ENCODE measurements at regions not wholly inside any gene's neighbourhood (a gene's known extent, or its start where the extent isn't known, plus 50 kb on each side); places are given as distances from the start of the nearest gene placed in this dataset.

DNA sequence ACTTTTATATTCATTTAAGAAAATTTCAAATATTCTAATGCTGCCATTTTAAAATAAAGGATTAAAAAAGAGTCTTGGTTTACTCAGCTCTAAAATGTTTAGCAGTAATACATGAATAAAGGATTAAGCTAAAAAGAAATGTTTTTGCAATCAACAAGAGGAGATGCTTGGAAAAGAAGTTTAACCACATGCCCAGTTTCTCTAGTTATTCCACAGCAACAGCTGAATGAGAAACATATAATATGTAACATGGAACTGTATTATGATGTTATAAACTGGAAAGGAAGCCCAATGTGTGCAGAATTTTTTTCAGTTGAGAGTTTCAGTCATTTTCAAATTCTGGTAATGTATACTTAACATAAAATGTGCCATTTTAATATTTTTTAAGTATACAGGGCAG lies 76.5 kb upstream of the ALDH1A1 start:
- no peak for TF ChIP-seq HNF4A (conservative IDR thresholded peaks at IDR 0.05)
- no peak for TF ChIP-seq RXRA (IDR thresholded peaks at IDR 0.05)
- no peak for TF ChIP-seq FOXA1 (IDR thresholded peaks at IDR 0.05)
- Histone ChIP-seq H3K9me3 (ENCODE audit: control insufficient read depth in 4 of 4, low read length in 3 of 4) (no peaks in the 10 kb centered on the region), H3K27ac (ENCODE audit: low read depth in 1 of 2, low read length in 2 of 2) (no peak overlapping the region), H3K4me3 (ENCODE audit: low read depth in 1 of 3, low read length in 3 of 3) (no peak overlapping the region), H3K4me1 (ENCODE audit: control insufficient read depth in 4 of 4, insufficient read depth in 4 of 4, low read length in 3 of 4) (no peaks in the 10 kb centered on the region), H3K36me3 (ENCODE audit: control insufficient read depth in 4 of 4, insufficient read depth in 3 of 4, low read depth in 1 of 4, low read length in 3 of 4) (no peaks in the 10 kb centered on the region), H3K27me3 (ENCODE audit: control insufficient read depth in 4 of 4, insufficient read depth in 4 of 4, low read length in 3 of 4) (no peaks in the 10 kb centered on the region), H3K9ac (ENCODE audit: low read depth in 1 of 2, low read length in 2 of 2) (no peak overlapping the region)
- no peak for DNase-seq (ENCODE audit: low spot score)

GRCh38 chr9:73026375-73026774 lies 73.5 kb upstream of the ALDH1A1 start:
- 91% methylated on average over 5 of the region's 5 CpGs for WGBS
- H3K4me1 ChIP-seq (ENCODE audit: control insufficient read depth in 4 of 4, insufficient read depth in 4 of 4, low read length in 3 of 4): peaks cover 0 to 7% (median 0%) of the 10 kb centered on the region in 4 donors
- no peaks in the 10 kb centered on the region for H3K36me3 ChIP-seq (ENCODE audit: control insufficient read depth in 4 of 4, insufficient read depth in 3 of 4, low read depth in 1 of 4, low read length in 3 of 4)
- no peak for TF ChIP-seq SP1 (IDR thresholded peaks at IDR 0.05)
- no peak for TF ChIP-seq HNF4G (IDR thresholded peaks at IDR 0.05)
- no peak for TF ChIP-seq CTCF (IDR thresholded peaks at IDR 0.05; ENCODE audit: low read depth, low read length, missing input control)
- TF ChIP-seq RAD21 (IDR thresholded peaks at IDR 0.05): no peak
- TF ChIP-seq, protein P1, sequence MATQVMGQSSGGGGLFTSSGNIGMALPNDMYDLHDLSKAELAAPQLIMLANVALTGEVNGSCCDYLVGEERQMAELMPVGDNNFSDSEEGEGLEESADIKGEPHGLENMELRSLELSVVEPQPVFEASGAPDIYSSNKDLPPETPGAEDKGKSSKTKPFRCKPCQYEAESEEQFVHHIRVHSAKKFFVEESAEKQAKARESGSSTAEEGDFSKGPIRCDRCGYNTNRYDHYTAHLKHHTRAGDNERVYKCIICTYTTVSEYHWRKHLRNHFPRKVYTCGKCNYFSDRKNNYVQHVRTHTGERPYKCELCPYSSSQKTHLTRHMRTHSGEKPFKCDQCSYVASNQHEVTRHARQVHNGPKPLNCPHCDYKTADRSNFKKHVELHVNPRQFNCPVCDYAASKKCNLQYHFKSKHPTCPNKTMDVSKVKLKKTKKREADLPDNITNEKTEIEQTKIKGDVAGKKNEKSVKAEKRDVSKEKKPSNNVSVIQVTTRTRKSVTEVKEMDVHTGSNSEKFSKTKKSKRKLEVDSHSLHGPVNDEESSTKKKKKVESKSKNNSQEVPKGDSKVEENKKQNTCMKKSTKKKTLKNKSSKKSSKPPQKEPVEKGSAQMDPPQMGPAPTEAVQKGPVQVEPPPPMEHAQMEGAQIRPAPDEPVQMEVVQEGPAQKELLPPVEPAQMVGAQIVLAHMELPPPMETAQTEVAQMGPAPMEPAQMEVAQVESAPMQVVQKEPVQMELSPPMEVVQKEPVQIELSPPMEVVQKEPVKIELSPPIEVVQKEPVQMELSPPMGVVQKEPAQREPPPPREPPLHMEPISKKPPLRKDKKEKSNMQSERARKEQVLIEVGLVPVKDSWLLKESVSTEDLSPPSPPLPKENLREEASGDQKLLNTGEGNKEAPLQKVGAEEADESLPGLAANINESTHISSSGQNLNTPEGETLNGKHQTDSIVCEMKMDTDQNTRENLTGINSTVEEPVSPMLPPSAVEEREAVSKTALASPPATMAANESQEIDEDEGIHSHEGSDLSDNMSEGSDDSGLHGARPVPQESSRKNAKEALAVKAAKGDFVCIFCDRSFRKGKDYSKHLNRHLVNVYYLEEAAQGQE (IDR thresholded peaks at IDR 0.05): no peak
- no peak for TF ChIP-seq JUND (IDR thresholded peaks at IDR 0.05)
- TF ChIP-seq YY1 (IDR thresholded peaks at IDR 0.05): no peak
- TF ChIP-seq FOXA2 (IDR thresholded peaks at IDR 0.05): no peak
- TF ChIP-seq ZBTB33 (IDR thresholded peaks at IDR 0.05): no peak
- no peak for TF ChIP-seq RXRA (IDR thresholded peaks at IDR 0.05)
- TF ChIP-seq FOXA1 (IDR thresholded peaks at IDR 0.05): no peak
- TF ChIP-seq ATF3 (IDR thresholded peaks at IDR 0.05): no peak
- TF ChIP-seq NR2F2 (IDR thresholded peaks at IDR 0.05): no peak
- no peak for TF ChIP-seq HNF4A (conservative IDR thresholded peaks at IDR 0.05)
- TF ChIP-seq GABPA (IDR thresholded peaks at IDR 0.05 in 1 of 2, conservative IDR thresholded peaks at IDR 0.05 in 1 of 2): no peak
- no peak for TF ChIP-seq EGR1 (IDR thresholded peaks at IDR 0.05; ENCODE audit: low read depth in 2 of 2)
- no peak for TF ChIP-seq TAF1 (conservative IDR thresholded peaks at IDR 0.05)
- TF ChIP-seq, protein P2, sequence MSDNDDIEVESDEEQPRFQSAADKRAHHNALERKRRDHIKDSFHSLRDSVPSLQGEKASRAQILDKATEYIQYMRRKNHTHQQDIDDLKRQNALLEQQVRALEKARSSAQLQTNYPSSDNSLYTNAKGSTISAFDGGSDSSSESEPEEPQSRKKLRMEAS (IDR thresholded peaks at IDR 0.05): no peak
- H3K27ac ChIP-seq (ENCODE audit: low read depth in 1 of 2, low read length in 2 of 2): no peak overlapping the region
- H3K9ac ChIP-seq (ENCODE audit: low read depth in 1 of 2, low read length in 2 of 2): no peak overlapping the region
- no peak for DNase-seq (ENCODE audit: low spot score)
- no peak overlapping the region for H3K4me3 ChIP-seq (ENCODE audit: low read depth in 1 of 3, low read length in 3 of 3)
- no peaks in the 10 kb centered on the region for H3K27me3 ChIP-seq (ENCODE audit: control insufficient read depth in 4 of 4, insufficient read depth in 4 of 4, low read length in 3 of 4)
- H3K9me3 ChIP-seq (ENCODE audit: control insufficient read depth in 4 of 4, low read length in 3 of 4): no peaks in the 10 kb centered on the region

Data from liver (tissue), 8 donors.